Panc1 (cell line): ENCODE measurements at regions not wholly inside any gene's neighbourhood (a gene's known extent, or its start where the extent isn't known, plus 50 kb on each side); places are given as distances from the start of the nearest gene placed in this dataset.

Experiments
- ATAC-seq: fragments of 200-7000 bp; cut with Tn5 transposase; 2 replicates; pipeline ENCODE4 v1.9.1; 2020; ENCODE audit warnings: mild to moderate bottlenecking, moderate library complexity
- BruUV-seq: library from RNA; stranded (reverse); fragments of 400-500 nt; replicated peaks from 2 replicates; lab custom pipeline; 2021; lab: Mats Ljungman, UMichigan
- CTCF ChIA-PET: fragments of 300-600 bp; sonication (Branson Sonifier 250); formaldehyde crosslinking; loops from one replicate; lab custom pipeline; 2022; ENCODE audit warnings: antibody characterized with exemption; lab: Charles Lee
- POLR2A ChIA-PET: fragments of 300-600 bp; sonication (Branson Sonifier 250); formaldehyde crosslinking; loops from one replicate; lab custom pipeline; 2022; ENCODE audit warnings: antibody characterized with exemption; lab: Charles Lee
- DNase-seq: peaks from one replicate; pipeline ENCODE4 v3.0.0-alpha.2; 2010; ENCODE audit warnings: low read depth, low spot score
- H3K27ac ChIP-seq: 2 replicates; pipeline ENCODE4 v1.5.1; 2011; ENCODE audit warnings: mild to moderate bottlenecking, low read length, inconsistent platforms
- H3K27me3 ChIP-seq: fragments of 200-500 bp; sonication (Bioruptor generic); 2 replicates; pipeline ENCODE4 v1.6.0; 2014; ENCODE audit warnings: low read length, inconsistent platforms; ENCODE audit not compliant: control insufficient read depth, insufficient read depth
- H3K36me3 ChIP-seq: fragments of 200-500 bp; sonication (Bioruptor generic); 2 replicates; pipeline ENCODE4 v1.5.1; 2014; ENCODE audit warnings: inconsistent platforms, mild to moderate bottlenecking, low read length, moderate library complexity; ENCODE audit not compliant: control insufficient read depth, insufficient read depth
- H3K4me1 ChIP-seq: 2 replicates; pipeline ENCODE4 v1.5.1; 2011; ENCODE audit warnings: inconsistent platforms, mild to moderate bottlenecking, low read length, moderate library complexity; ENCODE audit not compliant: control insufficient read depth, insufficient read depth
- H3K4me3 ChIP-seq, 2 experiments: 2 replicates each; pipeline ENCODE4 v1.5.1; 2011 to 2012; ENCODE audit warnings: low read depth in 2 of 2, low read length in 2 of 2, mild to moderate bottlenecking in 2 of 2, inconsistent platforms in 1 of 2, moderate library complexity in 1 of 2
- H3K9me3 ChIP-seq: fragments of 200-500 bp; sonication (Bioruptor generic); 2 replicates; pipeline ENCODE4 v1.5.1; 2014; ENCODE audit warnings: low read depth, mild to moderate bottlenecking, inconsistent platforms, low read length, moderate library complexity; ENCODE audit not compliant: control insufficient read depth, insufficient read depth
- POLR2AphosphoS5 ChIP-seq: IDR thresholded peaks from 2 replicates; pipeline ENCODE4 v1.6.1; 2012; ENCODE audit warnings: mild to moderate bottlenecking, low read depth, low read length, moderate library complexity
- SIN3A ChIP-seq: IDR thresholded peaks from 2 replicates; pipeline ENCODE4 v1.6.1; 2012; ENCODE audit warnings: low read depth, mild to moderate bottlenecking, low read length, moderate library complexity, borderline replicate concordance; ENCODE audit not compliant: insufficient read depth
- TCF7L2 ChIP-seq: IDR thresholded peaks from 2 replicates; pipeline ENCODE4 v1.6.1; 2011; ENCODE audit warnings: mild to moderate bottlenecking, low read depth, low read length, inconsistent platforms
- in situ Hi-C: cut with HindIII; loops from 2 replicates; pipeline ENCODE4 v1.10.0; 2016; ENCODE audit warnings: low sequenced_read_pairs, low pct_unique_long_range_greater_than_20kb
- intact Hi-C: fragments of 100-400 bp; cut with micrococcal nuclease; formaldehyde crosslinking; loops from one replicate; pipeline ENCODE4 v1.10.0; 2022; ENCODE audit not compliant: unreplicated experiment
- TF ChIP-seq, protein P1 (sequence below): fragments of 450-650 bp; IDR thresholded peaks from 2 replicates; pipeline ENCODE4 v1.5.1; 2017; ENCODE audit warnings: mild to moderate bottlenecking
- TF ChIP-seq, protein P2 (sequence below), 2 experiments: IDR thresholded peaks; 2 replicates each; pipeline ENCODE4 v1.6.1; 2011 to 2012; ENCODE audit warnings: low read depth in 2 of 2, control low read depth in 1 of 2, low read length in 1 of 2, mild to moderate bottlenecking in 1 of 2, moderate library complexity in 1 of 2; ENCODE audit not compliant: insufficient read depth in 1 of 2

DNA sequence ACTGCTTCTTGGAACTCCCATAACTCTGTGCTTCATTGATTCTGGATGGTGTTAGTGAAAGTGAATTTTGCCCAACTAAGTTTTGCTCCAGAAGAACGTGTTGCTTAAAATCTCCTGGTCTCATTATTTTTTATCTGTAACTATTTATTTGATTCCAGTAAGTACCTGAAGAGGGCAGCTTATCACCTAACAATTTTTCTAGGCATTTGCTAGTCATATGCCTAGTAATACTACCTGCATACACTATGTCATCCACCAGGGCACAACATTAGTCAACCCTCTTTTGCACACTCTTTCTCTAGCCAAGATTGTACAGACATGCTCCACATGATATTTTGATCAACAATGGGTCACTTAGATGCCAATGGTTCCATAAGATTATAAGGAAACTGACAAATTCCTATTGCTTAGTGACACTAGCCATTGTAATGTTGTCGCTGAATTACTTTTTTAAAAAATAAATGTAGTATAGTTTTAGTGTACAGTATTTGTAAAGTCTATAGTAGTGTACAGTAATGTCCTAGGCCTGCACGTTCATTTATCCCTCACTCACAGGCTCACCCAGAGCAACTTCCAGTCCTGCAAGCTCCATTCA, 499.9 kb upstream of the AADAT start:
- no peak for TF ChIP-seq POLR2AphosphoS5
- TF ChIP-seq SIN3A, result no peak
- TF ChIP-seq, protein P1, sequence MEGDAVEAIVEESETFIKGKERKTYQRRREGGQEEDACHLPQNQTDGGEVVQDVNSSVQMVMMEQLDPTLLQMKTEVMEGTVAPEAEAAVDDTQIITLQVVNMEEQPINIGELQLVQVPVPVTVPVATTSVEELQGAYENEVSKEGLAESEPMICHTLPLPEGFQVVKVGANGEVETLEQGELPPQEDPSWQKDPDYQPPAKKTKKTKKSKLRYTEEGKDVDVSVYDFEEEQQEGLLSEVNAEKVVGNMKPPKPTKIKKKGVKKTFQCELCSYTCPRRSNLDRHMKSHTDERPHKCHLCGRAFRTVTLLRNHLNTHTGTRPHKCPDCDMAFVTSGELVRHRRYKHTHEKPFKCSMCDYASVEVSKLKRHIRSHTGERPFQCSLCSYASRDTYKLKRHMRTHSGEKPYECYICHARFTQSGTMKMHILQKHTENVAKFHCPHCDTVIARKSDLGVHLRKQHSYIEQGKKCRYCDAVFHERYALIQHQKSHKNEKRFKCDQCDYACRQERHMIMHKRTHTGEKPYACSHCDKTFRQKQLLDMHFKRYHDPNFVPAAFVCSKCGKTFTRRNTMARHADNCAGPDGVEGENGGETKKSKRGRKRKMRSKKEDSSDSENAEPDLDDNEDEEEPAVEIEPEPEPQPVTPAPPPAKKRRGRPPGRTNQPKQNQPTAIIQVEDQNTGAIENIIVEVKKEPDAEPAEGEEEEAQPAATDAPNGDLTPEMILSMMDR, result peak; percentile 14; the same call in 1 of the 2 replicates
- no peak for TF ChIP-seq TCF7L2
- TF ChIP-seq, protein P2, sequence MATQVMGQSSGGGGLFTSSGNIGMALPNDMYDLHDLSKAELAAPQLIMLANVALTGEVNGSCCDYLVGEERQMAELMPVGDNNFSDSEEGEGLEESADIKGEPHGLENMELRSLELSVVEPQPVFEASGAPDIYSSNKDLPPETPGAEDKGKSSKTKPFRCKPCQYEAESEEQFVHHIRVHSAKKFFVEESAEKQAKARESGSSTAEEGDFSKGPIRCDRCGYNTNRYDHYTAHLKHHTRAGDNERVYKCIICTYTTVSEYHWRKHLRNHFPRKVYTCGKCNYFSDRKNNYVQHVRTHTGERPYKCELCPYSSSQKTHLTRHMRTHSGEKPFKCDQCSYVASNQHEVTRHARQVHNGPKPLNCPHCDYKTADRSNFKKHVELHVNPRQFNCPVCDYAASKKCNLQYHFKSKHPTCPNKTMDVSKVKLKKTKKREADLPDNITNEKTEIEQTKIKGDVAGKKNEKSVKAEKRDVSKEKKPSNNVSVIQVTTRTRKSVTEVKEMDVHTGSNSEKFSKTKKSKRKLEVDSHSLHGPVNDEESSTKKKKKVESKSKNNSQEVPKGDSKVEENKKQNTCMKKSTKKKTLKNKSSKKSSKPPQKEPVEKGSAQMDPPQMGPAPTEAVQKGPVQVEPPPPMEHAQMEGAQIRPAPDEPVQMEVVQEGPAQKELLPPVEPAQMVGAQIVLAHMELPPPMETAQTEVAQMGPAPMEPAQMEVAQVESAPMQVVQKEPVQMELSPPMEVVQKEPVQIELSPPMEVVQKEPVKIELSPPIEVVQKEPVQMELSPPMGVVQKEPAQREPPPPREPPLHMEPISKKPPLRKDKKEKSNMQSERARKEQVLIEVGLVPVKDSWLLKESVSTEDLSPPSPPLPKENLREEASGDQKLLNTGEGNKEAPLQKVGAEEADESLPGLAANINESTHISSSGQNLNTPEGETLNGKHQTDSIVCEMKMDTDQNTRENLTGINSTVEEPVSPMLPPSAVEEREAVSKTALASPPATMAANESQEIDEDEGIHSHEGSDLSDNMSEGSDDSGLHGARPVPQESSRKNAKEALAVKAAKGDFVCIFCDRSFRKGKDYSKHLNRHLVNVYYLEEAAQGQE (IDR thresholded peaks at IDR 0.05; ENCODE audit: insufficient read depth in 1 of 2, low read depth in 2 of 2, low read length in 1 of 2), result no peak
- Histone ChIP-seq H3K4me1 (no peaks in the 10 kb centered on the region), H3K4me3 (no peak overlapping the region), H3K9me3 (no peaks in the 10 kb centered on the region), H3K27ac (no peak overlapping the region), H3K36me3 (no peaks in the 10 kb centered on the region), H3K27me3 (no peaks in the 10 kb centered on the region)
- no TSS peak for BruUV-seq
- in situ Hi-C loops, result no loop called here
- POLR2A ChIA-PET, result no interaction called here
- intact Hi-C loops, result loop anchor here (10.0 kb wide), 1 partner anchor 265 kb away; no protein-coding TSS in a partner anchor
- no peak for ATAC-seq
- DNase-seq, result peak; percentile 8
- CTCF ChIA-PET, result no interaction called here

DNA sequence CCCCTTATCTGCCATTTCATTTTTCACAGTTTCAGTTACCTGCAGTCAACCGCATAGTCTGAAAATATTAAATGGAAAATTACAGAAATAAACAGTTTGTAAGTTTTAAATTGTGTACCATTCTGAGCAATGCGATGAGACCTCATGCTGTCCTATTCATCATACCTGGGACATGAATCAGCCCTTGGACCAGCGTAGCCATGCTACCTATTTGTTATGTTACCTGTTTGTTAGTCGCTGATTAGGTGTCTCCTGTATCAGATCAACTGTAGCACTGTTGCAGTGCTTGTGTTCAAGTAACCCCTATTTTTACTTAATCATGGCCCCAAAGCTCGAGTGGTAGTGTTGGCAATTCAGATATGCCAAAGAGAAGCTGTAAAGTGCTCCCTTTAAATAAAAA, 492.2 kb upstream of the AADAT start:
- POLR2A ChIA-PET, result no interaction called here

More for the DNA sequence above, 492.2 kb upstream of the AADAT start:
- no peak overlapping the region for H3K27ac ChIP-seq
- CTCF ChIA-PET, result no interaction called here
- in situ Hi-C loops, result no loop called here
- intact Hi-C loops, result no loop called here
- no peaks in the 10 kb centered on the region for H3K27me3 ChIP-seq
- H3K4me3 ChIP-seq, result no peak overlapping the region
- no peak for ATAC-seq
- H3K4me1 ChIP-seq, result no peaks in the 10 kb centered on the region
- no peaks in the 10 kb centered on the region for H3K9me3 ChIP-seq
- no peak for DNase-seq
- no peaks in the 10 kb centered on the region for H3K36me3 ChIP-seq
- no TSS peak for BruUV-seq
- no peak for TF ChIP-seq SIN3A
- TF ChIP-seq POLR2AphosphoS5, result no peak
- TF ChIP-seq TCF7L2, result no peak
- TF ChIP-seq, protein P2 (IDR thresholded peaks at IDR 0.05; ENCODE audit: insufficient read depth in 1 of 2, low read depth in 2 of 2, low read length in 1 of 2), result no peak
- TF ChIP-seq, protein P1, result no peak
